ENCODE measurements at regions not wholly inside any gene's neighbourhood (a gene's known extent, or its start where the extent isn't known, plus 50 kb on each side); places are given as distances from the start of the nearest gene placed in this dataset.

DNA sequence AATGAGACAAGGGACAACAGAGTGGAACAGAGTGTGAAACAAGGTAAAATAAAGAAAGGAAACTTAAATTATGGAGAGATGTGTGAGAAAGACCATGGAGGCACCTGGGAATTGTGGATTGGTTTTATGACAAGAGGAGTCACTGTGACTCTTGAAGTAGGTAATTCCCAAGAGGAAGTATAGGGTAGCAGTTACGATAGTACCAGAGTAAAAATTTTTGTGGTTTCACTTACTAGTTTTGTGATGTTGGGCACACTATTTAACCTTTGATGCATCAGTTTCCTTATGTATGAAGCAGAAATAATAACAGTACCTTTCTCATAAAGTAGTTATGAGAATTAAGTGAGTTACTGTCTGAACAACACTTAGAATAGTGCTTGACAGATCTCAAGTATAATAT, 267.9 kb upstream of the DPYD start:
- TF ChIP-seq, protein P1, sequence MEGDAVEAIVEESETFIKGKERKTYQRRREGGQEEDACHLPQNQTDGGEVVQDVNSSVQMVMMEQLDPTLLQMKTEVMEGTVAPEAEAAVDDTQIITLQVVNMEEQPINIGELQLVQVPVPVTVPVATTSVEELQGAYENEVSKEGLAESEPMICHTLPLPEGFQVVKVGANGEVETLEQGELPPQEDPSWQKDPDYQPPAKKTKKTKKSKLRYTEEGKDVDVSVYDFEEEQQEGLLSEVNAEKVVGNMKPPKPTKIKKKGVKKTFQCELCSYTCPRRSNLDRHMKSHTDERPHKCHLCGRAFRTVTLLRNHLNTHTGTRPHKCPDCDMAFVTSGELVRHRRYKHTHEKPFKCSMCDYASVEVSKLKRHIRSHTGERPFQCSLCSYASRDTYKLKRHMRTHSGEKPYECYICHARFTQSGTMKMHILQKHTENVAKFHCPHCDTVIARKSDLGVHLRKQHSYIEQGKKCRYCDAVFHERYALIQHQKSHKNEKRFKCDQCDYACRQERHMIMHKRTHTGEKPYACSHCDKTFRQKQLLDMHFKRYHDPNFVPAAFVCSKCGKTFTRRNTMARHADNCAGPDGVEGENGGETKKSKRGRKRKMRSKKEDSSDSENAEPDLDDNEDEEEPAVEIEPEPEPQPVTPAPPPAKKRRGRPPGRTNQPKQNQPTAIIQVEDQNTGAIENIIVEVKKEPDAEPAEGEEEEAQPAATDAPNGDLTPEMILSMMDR (IDR thresholded peaks at IDR 0.05; ENCODE audit: control insufficient read depth, insufficient read depth, low read depth, low read length, missing control alignments) = no peak
- no peak for DNase-seq (ENCODE audit: low read depth)
- H3K4me3 ChIP-seq (ENCODE audit: control insufficient read depth, low read depth, low read length) = no peak overlapping the region

DNA sequence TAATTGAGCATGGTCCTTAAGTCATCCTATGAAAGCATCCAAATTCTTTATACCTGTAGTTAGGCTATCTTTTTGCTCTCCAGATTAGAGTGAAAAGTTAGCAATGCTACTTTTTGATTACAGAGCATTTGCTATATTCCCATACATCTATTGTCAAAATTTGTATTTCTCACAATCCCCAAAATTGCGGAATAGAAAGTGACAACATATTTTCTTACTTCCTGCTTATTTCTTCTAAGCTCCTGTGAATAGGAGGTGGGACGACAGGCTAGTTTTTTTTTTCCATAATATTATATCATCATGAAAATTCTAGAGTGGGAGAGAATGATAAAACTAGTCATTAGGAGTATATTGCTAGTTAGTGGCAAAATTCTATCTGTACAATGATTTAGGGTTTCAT, 264.0 kb upstream of the DPYD start:
- DNase-seq (ENCODE audit: low read depth) = no peak
- TF ChIP-seq, protein P1 (IDR thresholded peaks at IDR 0.05; ENCODE audit: control insufficient read depth, insufficient read depth, low read depth, low read length, missing control alignments) = no peak
- H3K4me3 ChIP-seq (ENCODE audit: control insufficient read depth, low read depth, low read length) = no peak overlapping the region

DNA sequence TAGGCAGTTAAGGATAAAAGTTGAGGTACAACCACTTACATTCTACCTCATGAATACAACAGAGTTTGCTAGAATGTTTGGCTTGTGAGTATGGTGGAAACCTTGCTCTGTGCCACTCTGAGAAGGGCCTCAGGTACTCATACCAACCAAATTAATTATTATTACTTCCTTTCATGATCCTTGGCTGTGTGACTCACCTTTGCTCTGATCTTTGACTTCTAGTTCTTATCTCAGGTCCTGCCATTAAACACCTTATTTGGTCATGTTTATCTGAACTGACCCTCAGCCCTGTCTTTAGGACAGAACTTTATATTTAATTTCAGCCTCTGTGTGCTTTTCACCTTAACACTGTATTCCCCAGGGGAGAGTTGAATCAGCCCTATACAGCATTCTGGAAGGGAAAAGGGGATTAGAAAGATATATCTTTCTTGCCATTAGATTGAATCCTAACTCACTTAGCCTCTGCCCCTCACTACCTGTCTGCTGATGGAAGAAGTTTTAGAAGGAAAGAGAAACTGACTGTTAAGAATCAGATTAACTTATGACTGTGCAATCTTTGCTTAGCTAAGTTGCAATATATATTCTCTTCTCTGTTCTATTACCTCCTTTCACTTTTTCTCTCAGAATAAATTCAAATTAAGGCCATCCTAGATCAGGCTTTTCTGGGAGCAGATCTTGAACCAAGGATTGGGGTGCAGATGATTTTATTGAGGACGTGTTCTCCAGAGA, 260.4 kb upstream of the DPYD start:
- TF ChIP-seq, protein P1 (IDR thresholded peaks at IDR 0.05; ENCODE audit: control insufficient read depth, insufficient read depth, low read depth, low read length, missing control alignments) = no peak
- DNase-seq (ENCODE audit: low read depth) = no peak
- H3K4me3 ChIP-seq (ENCODE audit: control insufficient read depth, low read depth, low read length) = no peak overlapping the region

DNA sequence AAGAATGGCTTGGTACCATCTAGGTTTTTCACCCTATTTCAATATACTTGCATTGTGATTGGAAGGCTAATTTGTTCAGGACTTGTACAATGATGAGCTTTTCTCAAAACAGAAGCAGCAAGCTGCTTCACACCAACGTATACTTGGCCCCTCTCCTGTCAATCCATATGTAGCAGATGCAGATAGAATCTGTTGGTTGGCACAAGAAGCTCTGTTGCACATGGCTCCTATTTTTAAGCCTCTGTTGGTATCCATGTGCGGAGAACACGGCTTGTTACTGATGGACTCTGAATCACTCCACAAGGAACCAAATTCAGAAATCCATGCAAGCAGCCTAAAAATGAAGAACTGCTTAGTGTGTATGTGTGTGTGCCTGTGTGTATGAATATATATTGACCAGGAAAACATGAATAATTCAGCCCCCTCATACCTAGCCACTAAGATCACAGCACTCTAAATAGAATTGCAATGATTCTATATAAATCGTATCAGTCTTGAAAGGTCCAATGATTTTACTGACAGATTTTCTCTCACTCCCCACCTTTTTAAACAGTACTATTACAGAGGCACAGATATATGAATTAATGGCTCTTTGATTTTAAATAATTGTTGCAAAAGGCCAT, 258.4 kb upstream of the DPYD start:
- no peak overlapping the region for H3K4me3 ChIP-seq (ENCODE audit: control insufficient read depth, low read depth, low read length)
- no peak for DNase-seq (ENCODE audit: low read depth)
- TF ChIP-seq, protein P1 (IDR thresholded peaks at IDR 0.05; ENCODE audit: control insufficient read depth, insufficient read depth, low read depth, low read length, missing control alignments) = no peak

DNA sequence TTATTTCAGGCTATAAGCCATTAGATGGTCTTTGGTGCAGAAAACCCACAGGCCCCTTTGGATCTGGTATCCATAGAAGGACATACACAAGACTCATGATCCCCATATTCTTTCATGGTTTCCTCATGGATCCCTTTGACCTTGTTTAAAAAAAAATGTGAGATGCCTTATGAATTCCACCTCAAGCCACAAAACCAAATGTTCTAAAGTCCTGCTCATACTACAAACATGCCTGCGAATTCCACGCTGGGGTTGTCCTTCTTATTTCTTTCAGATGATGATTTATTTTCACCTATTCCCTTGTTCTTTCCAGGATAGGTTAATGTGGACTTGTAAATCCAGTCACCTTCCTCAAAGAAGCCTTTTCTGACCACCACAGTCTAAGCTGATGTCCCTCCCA, 256.9 kb upstream of the DPYD start:
- no peak for DNase-seq (ENCODE audit: low read depth)
- TF ChIP-seq, protein P1 (IDR thresholded peaks at IDR 0.05; ENCODE audit: control insufficient read depth, insufficient read depth, low read depth, low read length, missing control alignments) = no peak

DNA sequence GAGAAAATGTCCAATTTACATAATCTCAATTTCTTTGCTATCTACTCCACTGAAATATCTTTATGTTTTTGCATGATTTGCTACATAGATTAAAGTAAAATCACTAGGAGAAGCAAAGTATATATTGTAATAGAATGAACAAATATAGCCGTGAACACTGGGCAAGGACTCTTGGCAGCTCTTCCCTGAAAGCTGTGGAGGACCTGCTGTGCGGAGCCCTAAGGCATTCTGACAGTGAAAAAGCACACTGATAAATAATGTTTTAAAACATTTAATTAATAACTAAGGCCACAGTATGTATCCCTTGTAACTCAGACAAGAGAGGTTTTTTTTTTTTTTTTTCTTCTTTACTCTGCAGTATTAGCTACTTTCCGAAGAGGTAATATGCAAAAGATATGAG, 256.1 kb upstream of the DPYD start:
- no peak for DNase-seq (ENCODE audit: low read depth)
- no peak overlapping the region for H3K4me3 ChIP-seq (ENCODE audit: control insufficient read depth, low read depth, low read length)
- TF ChIP-seq, protein P1 (IDR thresholded peaks at IDR 0.05; ENCODE audit: control insufficient read depth, insufficient read depth, low read depth, low read length, missing control alignments) = no peak

More for the DNA sequence above, 256.9 kb upstream of the DPYD start:
- H3K4me3 ChIP-seq (ENCODE audit: control insufficient read depth, low read depth, low read length) = no peak overlapping the region
